Heart left ventricle (tissue), 16 donors: ENCODE measurements at regions not wholly inside any gene's neighbourhood (a gene's known extent, or its start where the extent isn't known, plus 50 kb on each side); places are given as distances from the start of the nearest gene placed in this dataset.

Experiments
- ATAC-seq, 4 donors: fragments of 200-7000 bp; cut with Tn5 transposase; one replicate each; pipeline ENCODE4 v1.9.1; 2020 to 2022; ENCODE audit warnings: moderate library complexity in 4 of 4, mild to moderate bottlenecking in 3 of 4, moderate number of reproducible peaks in 1 of 4
- DNase-seq, 5 donors: peaks; one replicate each; pipeline ENCODE4 v3.0.0-alpha.2; 2020
- H3K27ac ChIP-seq, 12 donors: fragments of 200-600 bp; sonication (generic) in 4 of 12; one replicate each; pipeline versions ENCODE4 v1.5.0 to v1.8.0; 2016 to 2022; ENCODE audit warnings: mild to moderate bottlenecking in 2 of 12
- H3K27me3 ChIP-seq, 9 donors: fragments of 200-600 bp; sonication (generic) in 2 of 9; one replicate each; pipeline versions ENCODE4 v1.5.1 to v1.8.0; 2016 to 2022; ENCODE audit warnings: mild to moderate bottlenecking in 3 of 9
- H3K36me3 ChIP-seq, 9 donors: fragments of 200-600 bp; sonication (generic) in 2 of 9; one replicate each; pipeline versions ENCODE4 v1.5.0 to v1.8.0; 2018 to 2022; ENCODE audit warnings: mild to moderate bottlenecking in 2 of 9
- H3K4me1 ChIP-seq, 12 donors: fragments of 200-600 bp; sonication (generic) in 4 of 12; one replicate each; pipeline versions ENCODE4 v1.5.0 to v1.8.0; 2016 to 2022; ENCODE audit warnings: mild to moderate bottlenecking in 3 of 12
- H3K4me3 ChIP-seq, 12 donors: fragments of 200-600 bp; sonication (generic) in 4 of 12; one replicate each; pipeline versions ENCODE4 v1.5.0 to v1.8.0; 2017 to 2022; ENCODE audit warnings: mild to moderate bottlenecking in 9 of 12, moderate library complexity in 4 of 12
- H3K9me3 ChIP-seq, 12 donors: fragments of 200-600 bp; sonication (generic) in 4 of 12; one replicate each; pipeline versions ENCODE4 v1.5.0 to v1.8.0; 2016 to 2022; ENCODE audit warnings: mild to moderate bottlenecking in 1 of 12
- CTCF ChIP-seq, 12 donors: fragments of 200-600 bp; sonication (generic) in 4 of 12; IDR thresholded peaks; one replicate each; pipeline versions ENCODE4 v1.5.0 to v1.8.0; 2018 to 2022; ENCODE audit warnings: antibody characterized with exemption in 12 of 12, mild to moderate bottlenecking in 5 of 12
- POLR2A ChIP-seq, 2 donors: fragments of 450-650 bp; IDR thresholded peaks; one replicate each; pipeline ENCODE4 v1.6.1; 2017; ENCODE audit warnings: antibody characterized with exemption in 2 of 2, mild to moderate bottlenecking in 2 of 2, moderate library complexity in 2 of 2
- WGBS, 4 donors: extraction: QIAGEN DNeasy Blood & Tissue Kit in 2 of 4; methylation state at CpG; one replicate each; pipeline versions ENCODE4 v1.1.5 to v1.1.7; 2013 to 2018; 5-methylcytosine and 5-hydroxymethylcytosine counted together
- intact Hi-C, 10 donors: fragments of 100-400 bp; cut with DNase I; formaldehyde crosslinking; loops; one replicate each; pipeline versions ENCODE4 v1.11.1 to v1.14.2; 2022
- donor health status: ischemic (EF 13 %, LVEDD 7.1; RV severe dilation, severe dysfunction).
- donor health status: healthy with polysubstance abuse.
- donor health status: DM: no; HTN: yes; CAD: no.
- donor health status: DM: no; HTN: no; CAD: no.
- donor health status: ischemic (EF 25% LVEDD 6.9; RV normal size, moderate dysfunction).
- donor health status: ischemic (EF 25% LVEDD 5.7; RV mildly dilated, moderate dysfunction).
- donor health status: healthy.
- donor health status: DM: yes; HTN: yes; CAD: no.
- donor health status: ischemic (EF 35%, LVEDD 5.7; RV mildly dilated, moderate dysfunction).
- donor health status: nonischemic (EF 11% LVEDD 7.7; RV severe dilation, severe dysfunction).
- donor health status: DM: yes; HTN: yes; CAD: no.
- donor health status: PGD.
- donor health status: ischemic (EF 29% LVEDD 5.4; RV normal size, mild dysfunction).
- donor health status: nonischemic (EF 23%, LVEDD 6.1; RV moderate dilation, normal function).

GRCh38 chr17:51486091-51486490 is 225.7 kb downstream of the UTP18 start:
- 58 to 68% (median 66%) methylated on average over 4 of the region's 4 CpGs for WGBS, 4 donors
- ATAC-seq (no peak), DNase-seq (no peak)
- no peak overlapping the region for H3K27ac ChIP-seq
- TF ChIP-seq POLR2A (IDR thresholded peaks at IDR 0.05) (no peak), CTCF (IDR thresholded peaks at IDR 0.05) (no peak)
- H3K9me3 ChIP-seq = peaks cover 0 to 11% (median 10%) of the 10 kb centered on the region in 12 donors
- H3K4me1 ChIP-seq = no peaks in the 10 kb centered on the region
- no peak overlapping the region for H3K4me3 ChIP-seq
- intact Hi-C loops = no loop called here
- no peaks in the 10 kb centered on the region for H3K36me3 ChIP-seq
- peaks cover 0 to 13% (median 0%) of the 10 kb centered on the region in 9 donors for H3K27me3 ChIP-seq

- no peak for ATAC-seq
- TF ChIP-seq POLR2A (IDR thresholded peaks at IDR 0.05) = no peak
- no peak for TF ChIP-seq CTCF (IDR thresholded peaks at IDR 0.05)
- whole genome bisulfite sequencing, 4 donors = 82 to 92% (median 87%) methylated on average over 5 of the region's 5 CpGs
These were observed 226.7 kb downstream of the UTP18 start for GRCh38 chr17:51486885-51487520.

GRCh38 chr17:51487947-51488346 is 227.6 kb downstream of the UTP18 start:
- WGBS, 4 donors = 41 to 54% (median 47%) methylated on average over 14 of the region's 14 CpGs
- H3K4me1 ChIP-seq = no peaks in the 10 kb centered on the region

More at GRCh38 chr17:51486885-51487520, 226.7 kb downstream of the UTP18 start:
- H3K4me1 ChIP-seq = no peaks in the 10 kb centered on the region
- no peak overlapping the region for H3K4me3 ChIP-seq
- H3K27me3 ChIP-seq = peaks cover 0 to 13% (median 0%) of the 10 kb centered on the region in 9 donors
- H3K9me3 ChIP-seq = peaks cover 0 to 2% (median 1%) of the 10 kb centered on the region in 12 donors
- intact Hi-C loops = no loop called here
- no peak for DNase-seq
- H3K36me3 ChIP-seq = no peaks in the 10 kb centered on the region
- no peak overlapping the region for H3K27ac ChIP-seq

GRCh38 chr17:51491416-51491815 is 231.1 kb downstream of the UTP18 start:
- no peaks in the 10 kb centered on the region for H3K9me3 ChIP-seq
- intact Hi-C loops = no loop called here
- H3K4me1 ChIP-seq = no peaks in the 10 kb centered on the region
- no peak overlapping the region for H3K4me3 ChIP-seq
- DNase-seq (no peak), ATAC-seq (no peak)
- 72 to 79% (median 78%) methylated on average over 6 of the region's 6 CpGs for WGBS, 4 donors
- TF ChIP-seq CTCF (IDR thresholded peaks at IDR 0.05) = no peak
- no peak for TF ChIP-seq POLR2A (IDR thresholded peaks at IDR 0.05)
- peaks cover 0 to 13% (median 0%) of the 10 kb centered on the region in 9 donors for H3K27me3 ChIP-seq
- no peak overlapping the region for H3K27ac ChIP-seq
- no peaks in the 10 kb centered on the region for H3K36me3 ChIP-seq

More at GRCh38 chr17:51487947-51488346, 227.6 kb downstream of the UTP18 start:
- intact Hi-C loops = no loop called here
- no peak for DNase-seq
- no peaks in the 10 kb centered on the region for H3K9me3 ChIP-seq
- no peaks in the 10 kb centered on the region for H3K36me3 ChIP-seq
- no peak for ATAC-seq
- H3K4me3 ChIP-seq = no peak overlapping the region
- TF ChIP-seq CTCF (IDR thresholded peaks at IDR 0.05) (no peak), POLR2A (IDR thresholded peaks at IDR 0.05) (no peak)
- peaks cover 0 to 13% (median 0%) of the 10 kb centered on the region in 9 donors for H3K27me3 ChIP-seq
- no peak overlapping the region for H3K27ac ChIP-seq
